ENCODE measurements at regions not wholly inside any gene's neighbourhood (a gene's known extent, or its start where the extent isn't known, plus 50 kb on each side); places are given as distances from the start of the nearest gene placed in this dataset.
"Not testable (repeated sequence)": the region's sequence is repeated elsewhere in the genome, so short reads cannot be mapped to it uniquely, and the experiment has no call there.

DNA sequence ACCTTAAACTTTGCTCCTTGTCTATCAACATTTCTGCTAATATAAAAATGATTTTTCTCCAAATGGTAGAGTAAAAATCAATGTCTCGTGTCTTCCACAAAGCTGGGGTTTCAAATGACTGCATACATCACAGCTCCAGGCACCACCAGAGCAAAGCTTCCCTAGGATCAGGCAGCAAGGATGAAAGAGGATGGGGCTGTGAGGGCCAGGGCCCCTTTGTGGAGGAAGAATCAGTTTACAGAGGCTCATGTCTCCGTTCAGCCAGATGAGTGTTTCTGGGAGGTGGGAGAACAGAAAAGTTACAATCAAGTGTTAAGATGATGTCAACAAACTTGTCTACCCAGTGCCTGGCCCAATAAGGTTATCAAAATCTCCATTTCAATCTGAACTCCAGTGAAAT is 105.5 kb downstream of the BDH1 start:
- Histone ChIP-seq H3K27ac (ENCODE audit: low read length) (no peak overlapping the region), H3K36me3 (ENCODE audit: control insufficient read depth, insufficient read depth, low read length) (no peaks in the 10 kb centered on the region), H3K27me3 (ENCODE audit: control insufficient read depth, insufficient read depth, low read length) (no peaks in the 10 kb centered on the region), H3K9me3 (ENCODE audit: control insufficient read depth, insufficient read depth, low read depth, low read length) (no peaks in the 10 kb centered on the region), H3K4me3 (ENCODE audit: low read depth in 2 of 2, low read length in 2 of 2) (no peak overlapping the region), H3K4me1 (ENCODE audit: control insufficient read depth, insufficient read depth, low read length) (no peaks in the 10 kb centered on the region)
- in situ Hi-C loops (cut with HindIII; ENCODE audit: low pct_unique_long_range_greater_than_20kb, low sequenced_read_pairs) = no loop called here
- TF ChIP-seq SIN3A (IDR thresholded peaks at IDR 0.05; ENCODE audit: borderline replicate concordance, insufficient read depth, low read depth, low read length) = no peak
- TF ChIP-seq POLR2AphosphoS5 (IDR thresholded peaks at IDR 0.05; ENCODE audit: low read depth, low read length) = no peak
- TF ChIP-seq, protein P1, sequence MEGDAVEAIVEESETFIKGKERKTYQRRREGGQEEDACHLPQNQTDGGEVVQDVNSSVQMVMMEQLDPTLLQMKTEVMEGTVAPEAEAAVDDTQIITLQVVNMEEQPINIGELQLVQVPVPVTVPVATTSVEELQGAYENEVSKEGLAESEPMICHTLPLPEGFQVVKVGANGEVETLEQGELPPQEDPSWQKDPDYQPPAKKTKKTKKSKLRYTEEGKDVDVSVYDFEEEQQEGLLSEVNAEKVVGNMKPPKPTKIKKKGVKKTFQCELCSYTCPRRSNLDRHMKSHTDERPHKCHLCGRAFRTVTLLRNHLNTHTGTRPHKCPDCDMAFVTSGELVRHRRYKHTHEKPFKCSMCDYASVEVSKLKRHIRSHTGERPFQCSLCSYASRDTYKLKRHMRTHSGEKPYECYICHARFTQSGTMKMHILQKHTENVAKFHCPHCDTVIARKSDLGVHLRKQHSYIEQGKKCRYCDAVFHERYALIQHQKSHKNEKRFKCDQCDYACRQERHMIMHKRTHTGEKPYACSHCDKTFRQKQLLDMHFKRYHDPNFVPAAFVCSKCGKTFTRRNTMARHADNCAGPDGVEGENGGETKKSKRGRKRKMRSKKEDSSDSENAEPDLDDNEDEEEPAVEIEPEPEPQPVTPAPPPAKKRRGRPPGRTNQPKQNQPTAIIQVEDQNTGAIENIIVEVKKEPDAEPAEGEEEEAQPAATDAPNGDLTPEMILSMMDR (IDR thresholded peaks at IDR 0.05) = no peak
- TF ChIP-seq, protein P2, sequence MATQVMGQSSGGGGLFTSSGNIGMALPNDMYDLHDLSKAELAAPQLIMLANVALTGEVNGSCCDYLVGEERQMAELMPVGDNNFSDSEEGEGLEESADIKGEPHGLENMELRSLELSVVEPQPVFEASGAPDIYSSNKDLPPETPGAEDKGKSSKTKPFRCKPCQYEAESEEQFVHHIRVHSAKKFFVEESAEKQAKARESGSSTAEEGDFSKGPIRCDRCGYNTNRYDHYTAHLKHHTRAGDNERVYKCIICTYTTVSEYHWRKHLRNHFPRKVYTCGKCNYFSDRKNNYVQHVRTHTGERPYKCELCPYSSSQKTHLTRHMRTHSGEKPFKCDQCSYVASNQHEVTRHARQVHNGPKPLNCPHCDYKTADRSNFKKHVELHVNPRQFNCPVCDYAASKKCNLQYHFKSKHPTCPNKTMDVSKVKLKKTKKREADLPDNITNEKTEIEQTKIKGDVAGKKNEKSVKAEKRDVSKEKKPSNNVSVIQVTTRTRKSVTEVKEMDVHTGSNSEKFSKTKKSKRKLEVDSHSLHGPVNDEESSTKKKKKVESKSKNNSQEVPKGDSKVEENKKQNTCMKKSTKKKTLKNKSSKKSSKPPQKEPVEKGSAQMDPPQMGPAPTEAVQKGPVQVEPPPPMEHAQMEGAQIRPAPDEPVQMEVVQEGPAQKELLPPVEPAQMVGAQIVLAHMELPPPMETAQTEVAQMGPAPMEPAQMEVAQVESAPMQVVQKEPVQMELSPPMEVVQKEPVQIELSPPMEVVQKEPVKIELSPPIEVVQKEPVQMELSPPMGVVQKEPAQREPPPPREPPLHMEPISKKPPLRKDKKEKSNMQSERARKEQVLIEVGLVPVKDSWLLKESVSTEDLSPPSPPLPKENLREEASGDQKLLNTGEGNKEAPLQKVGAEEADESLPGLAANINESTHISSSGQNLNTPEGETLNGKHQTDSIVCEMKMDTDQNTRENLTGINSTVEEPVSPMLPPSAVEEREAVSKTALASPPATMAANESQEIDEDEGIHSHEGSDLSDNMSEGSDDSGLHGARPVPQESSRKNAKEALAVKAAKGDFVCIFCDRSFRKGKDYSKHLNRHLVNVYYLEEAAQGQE (IDR thresholded peaks at IDR 0.05; ENCODE audit: insufficient read depth in 1 of 2, low read depth in 2 of 2, low read length in 1 of 2) = no peak
- no peak for TF ChIP-seq TCF7L2 (IDR thresholded peaks at IDR 0.05; ENCODE audit: low read depth, low read length)
- ATAC-seq (no peak), DNase-seq (ENCODE audit: low read depth, low spot score) (no peak)
- CTCF ChIA-PET = no interaction called here
- intact Hi-C loops (cut with micrococcal nuclease; ENCODE audit: unreplicated experiment) = loop anchor here (10.0 kb wide), 1 partner anchor 156 kb away; the partner anchor contains the start of gene DLG1
- no TSS peak for BruUV-seq (replicated peaks)
- POLR2A ChIA-PET = no interaction called here

- CTCF ChIA-PET = not testable (repeated sequence)
These were observed 106.6 kb downstream of the BDH1 start for GRCh38 chr3:197449181-197449580.

GRCh38 chr3:197447781-197448180 is 108.0 kb downstream of the BDH1 start:
- ATAC-seq, CTCF ChIA-PET: not testable (repeated sequence)

More at GRCh38 chr3:197449181-197449580, 106.6 kb downstream of the BDH1 start:
- H3K27ac ChIP-seq (ENCODE audit: low read length); BruUV-seq (replicated peaks); POLR2A ChIA-PET; H3K9me3 ChIP-seq (ENCODE audit: control insufficient read depth, insufficient read depth, low read depth, low read length); H3K36me3 ChIP-seq (ENCODE audit: control insufficient read depth, insufficient read depth, low read length); H3K4me3 ChIP-seq (ENCODE audit: low read depth in 2 of 2, low read length in 2 of 2); ATAC-seq; H3K27me3 ChIP-seq (ENCODE audit: control insufficient read depth, insufficient read depth, low read length); H3K4me1 ChIP-seq (ENCODE audit: control insufficient read depth, insufficient read depth, low read length); DNase-seq (ENCODE audit: low read depth, low spot score); in situ Hi-C loops (cut with HindIII; ENCODE audit: low pct_unique_long_range_greater_than_20kb, low sequenced_read_pairs); intact Hi-C loops (cut with micrococcal nuclease; ENCODE audit: unreplicated experiment): not testable (repeated sequence)

More at GRCh38 chr3:197447781-197448180, 108.0 kb downstream of the BDH1 start:
- intact Hi-C loops (cut with micrococcal nuclease; ENCODE audit: unreplicated experiment); POLR2A ChIA-PET; H3K9me3 ChIP-seq (ENCODE audit: control insufficient read depth, insufficient read depth, low read depth, low read length); H3K27ac ChIP-seq (ENCODE audit: low read length); DNase-seq (ENCODE audit: low read depth, low spot score); H3K4me1 ChIP-seq (ENCODE audit: control insufficient read depth, insufficient read depth, low read length); BruUV-seq (replicated peaks); H3K27me3 ChIP-seq (ENCODE audit: control insufficient read depth, insufficient read depth, low read length); H3K36me3 ChIP-seq (ENCODE audit: control insufficient read depth, insufficient read depth, low read length); in situ Hi-C loops (cut with HindIII; ENCODE audit: low pct_unique_long_range_greater_than_20kb, low sequenced_read_pairs); H3K4me3 ChIP-seq (ENCODE audit: low read depth in 2 of 2, low read length in 2 of 2): not testable (repeated sequence)

Data from Panc1 (cell line).